ENCODE measurements at regions not wholly inside any gene's neighbourhood (a gene's known extent, or its start where the extent isn't known, plus 50 kb on each side); places are given as distances from the start of the nearest gene placed in this dataset.

DNA sequence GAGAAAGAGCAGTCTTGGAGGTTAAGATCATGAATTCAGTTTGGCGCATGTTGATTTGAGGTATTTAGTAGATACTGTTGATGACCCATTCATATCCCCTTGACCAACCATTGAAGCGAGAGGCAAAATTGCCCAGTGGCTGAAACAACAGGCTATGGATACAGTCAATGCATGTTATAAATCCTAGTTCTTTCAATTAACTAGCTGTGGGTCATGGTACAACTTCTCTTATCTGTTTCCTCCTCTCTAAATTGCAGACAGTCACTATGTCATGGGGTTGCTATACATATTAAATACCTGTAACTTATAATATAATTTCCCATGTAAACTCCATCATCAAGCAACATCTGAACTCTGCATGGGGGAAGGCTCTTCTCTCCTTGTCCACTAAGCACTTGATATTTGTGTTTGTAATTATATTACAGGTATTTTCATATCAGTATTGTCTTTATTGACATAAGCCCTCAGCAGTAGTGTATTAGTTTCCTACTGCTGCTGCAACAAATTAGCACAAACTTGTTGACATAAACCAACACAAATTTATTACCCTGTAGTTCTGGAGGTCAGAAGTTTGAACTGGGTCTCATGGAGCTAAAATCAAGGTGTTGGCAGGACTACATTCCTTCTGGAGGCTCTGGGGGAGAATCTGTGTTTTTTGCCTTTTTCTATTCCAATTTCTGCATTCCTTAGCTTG lies 61.7 kb upstream of the ACTR3 start:
- TF ChIP-seq, protein P1, sequence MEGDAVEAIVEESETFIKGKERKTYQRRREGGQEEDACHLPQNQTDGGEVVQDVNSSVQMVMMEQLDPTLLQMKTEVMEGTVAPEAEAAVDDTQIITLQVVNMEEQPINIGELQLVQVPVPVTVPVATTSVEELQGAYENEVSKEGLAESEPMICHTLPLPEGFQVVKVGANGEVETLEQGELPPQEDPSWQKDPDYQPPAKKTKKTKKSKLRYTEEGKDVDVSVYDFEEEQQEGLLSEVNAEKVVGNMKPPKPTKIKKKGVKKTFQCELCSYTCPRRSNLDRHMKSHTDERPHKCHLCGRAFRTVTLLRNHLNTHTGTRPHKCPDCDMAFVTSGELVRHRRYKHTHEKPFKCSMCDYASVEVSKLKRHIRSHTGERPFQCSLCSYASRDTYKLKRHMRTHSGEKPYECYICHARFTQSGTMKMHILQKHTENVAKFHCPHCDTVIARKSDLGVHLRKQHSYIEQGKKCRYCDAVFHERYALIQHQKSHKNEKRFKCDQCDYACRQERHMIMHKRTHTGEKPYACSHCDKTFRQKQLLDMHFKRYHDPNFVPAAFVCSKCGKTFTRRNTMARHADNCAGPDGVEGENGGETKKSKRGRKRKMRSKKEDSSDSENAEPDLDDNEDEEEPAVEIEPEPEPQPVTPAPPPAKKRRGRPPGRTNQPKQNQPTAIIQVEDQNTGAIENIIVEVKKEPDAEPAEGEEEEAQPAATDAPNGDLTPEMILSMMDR (IDR thresholded peaks at IDR 0.05): no peak
- TF ChIP-seq POLR2AphosphoS5 (IDR thresholded peaks at IDR 0.05; ENCODE audit: insufficient read depth in 1 of 2, low read depth in 1 of 2) (no peak), POLR2A (IDR thresholded peaks at IDR 0.05) (no peak)

Measured in vagina (tissue), 2 donors.